ENCODE measurements at regions not wholly inside any gene's neighbourhood (a gene's known extent, or its start where the extent isn't known, plus 50 kb on each side); places are given as distances from the start of the nearest gene placed in this dataset.

DNA sequence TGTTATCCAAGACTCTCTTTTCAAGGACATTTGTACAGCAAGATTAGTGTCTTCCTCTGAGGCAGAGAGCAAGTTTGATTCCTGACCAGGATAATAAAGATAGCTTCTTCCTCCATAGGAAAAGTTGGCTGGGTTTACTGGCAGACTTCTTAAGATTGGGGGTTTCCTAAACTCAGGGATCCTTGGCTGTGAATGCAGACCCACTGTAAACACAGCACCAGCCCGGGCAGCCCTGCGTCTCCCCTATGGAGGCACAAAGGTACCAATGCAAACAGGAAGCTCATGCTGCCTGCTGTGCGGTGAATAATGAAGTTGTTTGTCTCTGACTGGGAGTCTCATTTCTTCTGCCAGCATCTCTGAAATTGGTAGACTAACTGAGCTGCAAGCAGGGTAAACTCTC is 96.2 kb upstream of the ARHGAP28 start:
- intact Hi-C loops (cut with micrococcal nuclease) = no loop called here
- H3K36me3 Mint-ChIP-seq = no peaks in the 10 kb centered on the region
- H3K27ac Mint-ChIP-seq = no peak overlapping the region
- peaks cover 0 to 16% (median 4%) of the 10 kb centered on the region in 8 donors for H3K9me3 Mint-ChIP-seq
- DNase-seq = no peak
- H3K27ac ChIP-seq (ENCODE audit: low read depth, low read length) = no peak overlapping the region
- H3K4me1 Mint-ChIP-seq = no peaks in the 10 kb centered on the region
- no peak overlapping the region for H3K4me3 ChIP-seq (ENCODE audit: low read length in 2 of 2)
- H3K36me3 ChIP-seq (ENCODE audit: insufficient read depth, low read length) = no peaks in the 10 kb centered on the region
- no peaks in the 10 kb centered on the region for H3K9me3 ChIP-seq (ENCODE audit: control insufficient read depth in 1 of 2, low read length in 2 of 2)
- ChIA-PET POLR2A (ENCODE audit: partially characterized antibody) (no interaction called here), CTCF (ENCODE audit: partially characterized antibody) (no interaction called here)
- H3K27me3 Mint-ChIP-seq = no peaks in the 10 kb centered on the region
- no peaks in the 10 kb centered on the region for H3K27me3 ChIP-seq (ENCODE audit: insufficient read depth, low read length)
- no peak overlapping the region for H3K4me3 Mint-ChIP-seq
- H3K4me1 ChIP-seq (ENCODE audit: insufficient read depth, low read length) = no peaks in the 10 kb centered on the region

DNA sequence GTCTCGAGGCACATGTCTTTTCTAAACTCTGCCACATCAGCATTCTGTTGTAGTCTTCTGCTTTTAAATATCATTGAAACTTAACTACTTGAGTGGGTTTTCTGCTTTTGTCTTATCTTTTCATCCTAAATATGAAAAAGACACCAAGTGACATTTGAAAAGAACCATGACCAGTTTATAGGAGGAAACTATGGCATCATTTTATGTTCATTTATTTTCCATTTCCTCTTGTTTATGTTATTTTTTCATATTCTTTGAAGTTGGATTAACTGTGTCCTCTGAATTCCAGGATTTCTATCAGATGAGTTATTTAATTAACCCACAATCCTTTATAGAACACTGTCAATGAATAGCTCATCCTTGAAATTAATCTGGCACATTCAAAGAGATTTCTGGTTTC is 93.4 kb upstream of the ARHGAP28 start:
- no peaks in the 10 kb centered on the region for H3K27me3 Mint-ChIP-seq
- no peak for DNase-seq
- Histone ChIP-seq H3K4me3 (ENCODE audit: low read length in 2 of 2) (no peak overlapping the region), H3K27ac (ENCODE audit: low read depth, low read length) (no peak overlapping the region), H3K9me3 (ENCODE audit: control insufficient read depth in 1 of 2, low read length in 2 of 2) (no peaks in the 10 kb centered on the region), H3K27me3 (ENCODE audit: insufficient read depth, low read length) (no peaks in the 10 kb centered on the region), H3K4me1 (ENCODE audit: insufficient read depth, low read length) (no peaks in the 10 kb centered on the region), H3K36me3 (ENCODE audit: insufficient read depth, low read length) (no peaks in the 10 kb centered on the region)
- no peak overlapping the region for H3K4me3 Mint-ChIP-seq
- CTCF ChIA-PET (ENCODE audit: partially characterized antibody) = no interaction called here
- H3K36me3 Mint-ChIP-seq = no peaks in the 10 kb centered on the region
- POLR2A ChIA-PET (ENCODE audit: partially characterized antibody) = no interaction called here
- intact Hi-C loops (cut with micrococcal nuclease) = no loop called here
- H3K27ac Mint-ChIP-seq = no peak overlapping the region
- no peaks in the 10 kb centered on the region for H3K4me1 Mint-ChIP-seq
- peaks cover 0 to 16% (median 5%) of the 10 kb centered on the region in 8 donors for H3K9me3 Mint-ChIP-seq

DNA sequence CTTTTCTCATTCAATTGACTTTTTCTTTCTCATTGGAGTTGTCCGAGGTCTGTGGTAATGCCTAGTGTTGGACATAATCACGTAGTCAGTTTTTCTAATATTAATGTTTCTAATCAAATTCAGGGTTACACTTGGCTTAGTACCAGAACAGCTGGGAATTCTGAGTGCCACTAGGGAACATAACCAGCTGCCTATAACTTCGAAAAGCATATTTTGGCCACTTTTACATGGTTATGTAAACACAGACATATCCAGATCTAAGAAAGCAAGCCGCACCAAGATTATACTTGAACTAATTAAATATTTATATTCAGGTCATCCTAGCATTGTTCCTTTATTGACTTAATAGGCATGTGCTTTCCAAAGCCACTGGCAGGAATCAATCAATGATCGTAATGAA is 91.1 kb upstream of the ARHGAP28 start:
- H3K27ac ChIP-seq (ENCODE audit: low read depth, low read length) = no peak overlapping the region
- H3K9me3 ChIP-seq (ENCODE audit: control insufficient read depth in 1 of 2, low read length in 2 of 2) = no peaks in the 10 kb centered on the region
- no peaks in the 10 kb centered on the region for H3K4me1 Mint-ChIP-seq
- DNase-seq = no peak
- H3K27me3 Mint-ChIP-seq = no peaks in the 10 kb centered on the region
- ChIA-PET POLR2A (ENCODE audit: partially characterized antibody) (no interaction called here), CTCF (ENCODE audit: partially characterized antibody) (no interaction called here)
- intact Hi-C loops (cut with micrococcal nuclease) = no loop called here
- no peak overlapping the region for H3K27ac Mint-ChIP-seq
- H3K4me1 ChIP-seq (ENCODE audit: insufficient read depth, low read length) = no peaks in the 10 kb centered on the region
- H3K4me3 ChIP-seq (ENCODE audit: low read length in 2 of 2) = no peak overlapping the region
- H3K9me3 Mint-ChIP-seq = peaks cover 0 to 16% (median 4%) of the 10 kb centered on the region in 8 donors
- H3K36me3 ChIP-seq (ENCODE audit: insufficient read depth, low read length) = no peaks in the 10 kb centered on the region
- no peak overlapping the region for H3K4me3 Mint-ChIP-seq
- H3K36me3 Mint-ChIP-seq = no peaks in the 10 kb centered on the region
- H3K27me3 ChIP-seq (ENCODE audit: insufficient read depth, low read length) = no peaks in the 10 kb centered on the region

DNA sequence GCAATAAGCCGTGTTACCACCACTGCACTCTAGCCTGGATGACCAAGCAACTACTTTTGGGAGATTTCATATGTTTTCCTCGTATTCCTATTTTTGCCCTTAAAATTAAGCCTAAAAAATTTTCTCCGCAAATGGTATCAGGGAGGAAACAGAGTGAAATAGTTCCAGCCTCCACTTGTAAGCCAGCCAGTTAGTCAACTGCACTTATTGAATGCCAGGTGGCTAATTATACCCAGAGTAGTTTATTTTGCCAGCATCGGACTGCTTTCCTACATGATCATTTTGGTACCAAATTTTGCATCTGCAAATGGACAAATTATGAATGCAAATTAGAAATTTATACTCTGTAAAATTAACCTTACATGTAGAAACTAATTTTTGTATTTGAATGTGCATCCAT is 90.2 kb upstream of the ARHGAP28 start:
- Histone ChIP-seq H3K9me3 (ENCODE audit: control insufficient read depth in 1 of 2, low read length in 2 of 2) (no peaks in the 10 kb centered on the region), H3K27ac (ENCODE audit: low read depth, low read length) (no peak overlapping the region), H3K36me3 (ENCODE audit: insufficient read depth, low read length) (no peaks in the 10 kb centered on the region), H3K4me3 (ENCODE audit: low read length in 2 of 2) (no peak overlapping the region), H3K4me1 (ENCODE audit: insufficient read depth, low read length) (no peaks in the 10 kb centered on the region), H3K27me3 (ENCODE audit: insufficient read depth, low read length) (no peaks in the 10 kb centered on the region)
- no peak overlapping the region for H3K4me3 Mint-ChIP-seq
- CTCF ChIA-PET (ENCODE audit: partially characterized antibody) = no interaction called here
- H3K4me1 Mint-ChIP-seq = no peaks in the 10 kb centered on the region
- no peak overlapping the region for H3K27ac Mint-ChIP-seq
- no peaks in the 10 kb centered on the region for H3K36me3 Mint-ChIP-seq
- no peaks in the 10 kb centered on the region for H3K27me3 Mint-ChIP-seq
- POLR2A ChIA-PET (ENCODE audit: partially characterized antibody) = no interaction called here
- no peak for DNase-seq
- peaks cover 0 to 19% (median 5%) of the 10 kb centered on the region in 8 donors for H3K9me3 Mint-ChIP-seq
- intact Hi-C loops (cut with micrococcal nuclease) = no loop called here

DNA sequence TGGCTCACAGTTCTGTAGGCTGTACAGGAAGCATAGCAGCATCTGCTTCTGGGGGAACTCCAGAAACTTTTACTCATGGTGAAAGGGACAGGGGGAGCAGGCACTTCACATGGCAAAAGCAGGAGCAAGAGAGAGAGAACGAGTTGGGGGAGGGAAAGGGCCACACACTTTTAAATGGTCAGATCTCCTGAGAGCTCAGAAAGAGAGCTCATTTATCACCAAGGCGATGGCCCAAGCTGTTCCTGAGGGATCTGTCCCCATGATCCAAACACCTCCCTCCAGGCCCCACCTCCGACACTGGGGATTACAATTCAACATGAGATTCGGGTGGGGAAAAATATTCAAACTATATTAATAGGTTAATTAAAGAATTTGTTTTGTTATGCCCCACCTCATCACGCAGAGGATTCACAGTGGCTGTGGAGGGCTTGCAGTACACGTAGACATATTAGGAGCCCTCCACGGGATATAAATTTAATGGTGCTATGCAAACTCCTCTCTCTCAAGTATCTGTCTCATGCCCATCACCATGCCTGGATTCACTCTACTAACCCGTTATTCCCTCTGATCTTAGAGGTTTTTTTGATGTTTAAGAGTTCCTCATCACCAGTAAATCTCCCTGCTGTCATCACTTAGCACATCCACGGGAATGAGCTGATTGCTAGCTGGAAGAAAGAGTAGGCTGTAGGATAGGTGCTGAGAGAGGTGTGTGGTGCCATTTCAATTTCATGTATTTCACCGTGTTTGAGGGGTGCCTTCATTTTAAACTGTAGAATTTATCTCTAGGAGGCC is 84.5 kb upstream of the ARHGAP28 start:
- Histone ChIP-seq H3K4me1 (ENCODE audit: insufficient read depth, low read length) (no peaks in the 10 kb centered on the region), H3K9me3 (ENCODE audit: control insufficient read depth in 1 of 2, low read length in 2 of 2) (no peaks in the 10 kb centered on the region), H3K27ac (ENCODE audit: low read depth, low read length) (no peak overlapping the region), H3K36me3 (ENCODE audit: insufficient read depth, low read length) (no peaks in the 10 kb centered on the region), H3K27me3 (ENCODE audit: insufficient read depth, low read length) (no peaks in the 10 kb centered on the region), H3K4me3 (ENCODE audit: low read length in 2 of 2) (no peak overlapping the region)
- no peak overlapping the region for H3K4me3 Mint-ChIP-seq
- H3K27me3 Mint-ChIP-seq = no peaks in the 10 kb centered on the region
- H3K9me3 Mint-ChIP-seq = peaks cover 0 to 15% (median 7%) of the 10 kb centered on the region in 8 donors
- no peaks in the 10 kb centered on the region for H3K4me1 Mint-ChIP-seq
- CTCF ChIA-PET (ENCODE audit: partially characterized antibody) = no interaction called here
- no peak for DNase-seq
- peak overlapping the region in 1 of 7 donors; percentile 62 for H3K27ac Mint-ChIP-seq
- intact Hi-C loops (cut with micrococcal nuclease) = no loop called here
- no peaks in the 10 kb centered on the region for H3K36me3 Mint-ChIP-seq
- POLR2A ChIA-PET (ENCODE audit: partially characterized antibody) = no interaction called here

DNA sequence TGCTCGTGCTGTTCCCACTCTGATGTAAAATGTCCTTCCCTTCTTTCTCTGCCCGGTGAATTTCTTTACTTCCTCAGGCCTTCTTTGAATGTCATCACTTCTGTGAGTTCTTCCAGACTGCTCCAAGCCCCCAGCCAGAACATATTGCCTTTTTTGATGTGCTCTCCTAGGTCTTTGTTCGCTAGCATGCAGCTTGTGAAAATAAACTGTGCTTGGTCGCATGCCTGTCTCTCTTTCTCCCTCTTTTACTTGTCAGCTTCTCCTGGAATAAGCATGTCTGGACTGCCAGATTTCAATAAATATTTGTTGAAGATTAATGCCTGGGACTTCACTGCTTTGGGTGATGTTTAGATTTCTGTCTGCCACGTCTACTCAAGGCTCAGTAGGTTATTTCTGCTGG is 82.7 kb upstream of the ARHGAP28 start:
- H3K9me3 ChIP-seq (ENCODE audit: control insufficient read depth in 1 of 2, low read length in 2 of 2) = no peaks in the 10 kb centered on the region
- intact Hi-C loops (cut with micrococcal nuclease) = no loop called here
- H3K27ac Mint-ChIP-seq = no peak overlapping the region
- H3K9me3 Mint-ChIP-seq = peaks cover 0 to 19% (median 7%) of the 10 kb centered on the region in 8 donors
- H3K36me3 ChIP-seq (ENCODE audit: insufficient read depth, low read length) = no peaks in the 10 kb centered on the region
- no peak for DNase-seq
- H3K4me3 Mint-ChIP-seq = no peak overlapping the region
- no peaks in the 10 kb centered on the region for H3K27me3 ChIP-seq (ENCODE audit: insufficient read depth, low read length)
- H3K4me1 Mint-ChIP-seq = no peaks in the 10 kb centered on the region
- H3K4me1 ChIP-seq (ENCODE audit: insufficient read depth, low read length) = no peaks in the 10 kb centered on the region
- H3K36me3 Mint-ChIP-seq = no peaks in the 10 kb centered on the region
- H3K27ac ChIP-seq (ENCODE audit: low read depth, low read length) = no peak overlapping the region
- CTCF ChIA-PET (ENCODE audit: partially characterized antibody) = no interaction called here
- H3K27me3 Mint-ChIP-seq = no peaks in the 10 kb centered on the region
- POLR2A ChIA-PET (ENCODE audit: partially characterized antibody) = no interaction called here
- H3K4me3 ChIP-seq (ENCODE audit: low read length in 2 of 2) = no peak overlapping the region

DNA sequence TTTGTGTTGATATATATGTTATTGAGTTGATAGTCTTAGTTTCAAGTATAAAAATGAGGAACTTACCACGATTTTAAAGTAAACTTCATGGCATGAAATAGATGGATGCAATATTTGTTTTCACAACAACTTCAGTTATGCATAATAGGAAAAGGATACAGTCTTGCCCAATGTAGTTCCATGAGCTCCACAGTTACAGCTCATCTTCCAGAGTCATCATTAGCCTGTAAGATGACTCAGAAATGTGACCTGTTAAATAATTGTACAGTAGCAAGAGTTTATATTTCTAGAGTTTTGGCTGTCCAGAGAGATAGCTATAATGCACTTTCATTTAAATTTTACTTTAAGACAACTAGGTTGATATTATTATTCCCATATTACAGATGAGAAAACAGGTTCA is 80.9 kb upstream of the ARHGAP28 start:
- H3K4me3 Mint-ChIP-seq = no peak overlapping the region
- intact Hi-C loops (cut with micrococcal nuclease) = no loop called here
- Histone ChIP-seq H3K4me3 (ENCODE audit: low read length in 2 of 2) (no peak overlapping the region), H3K27me3 (ENCODE audit: insufficient read depth, low read length) (no peaks in the 10 kb centered on the region), H3K9me3 (ENCODE audit: control insufficient read depth in 1 of 2, low read length in 2 of 2) (no peaks in the 10 kb centered on the region), H3K27ac (ENCODE audit: low read depth, low read length) (no peak overlapping the region), H3K36me3 (ENCODE audit: insufficient read depth, low read length) (no peaks in the 10 kb centered on the region), H3K4me1 (ENCODE audit: insufficient read depth, low read length) (no peaks in the 10 kb centered on the region)
- H3K27ac Mint-ChIP-seq = no peak overlapping the region
- ChIA-PET CTCF (ENCODE audit: partially characterized antibody) (no interaction called here), POLR2A (ENCODE audit: partially characterized antibody) (no interaction called here)
- H3K9me3 Mint-ChIP-seq = peaks cover 0 to 19% (median 8%) of the 10 kb centered on the region in 8 donors
- H3K4me1 Mint-ChIP-seq = no peaks in the 10 kb centered on the region
- no peaks in the 10 kb centered on the region for H3K36me3 Mint-ChIP-seq
- DNase-seq = no peak
- H3K27me3 Mint-ChIP-seq = no peaks in the 10 kb centered on the region
